ENCODE measurements at regions not wholly inside any gene's neighbourhood (a gene's known extent, or its start where the extent isn't known, plus 50 kb on each side); places are given as distances from the start of the nearest gene placed in this dataset.

DNA sequence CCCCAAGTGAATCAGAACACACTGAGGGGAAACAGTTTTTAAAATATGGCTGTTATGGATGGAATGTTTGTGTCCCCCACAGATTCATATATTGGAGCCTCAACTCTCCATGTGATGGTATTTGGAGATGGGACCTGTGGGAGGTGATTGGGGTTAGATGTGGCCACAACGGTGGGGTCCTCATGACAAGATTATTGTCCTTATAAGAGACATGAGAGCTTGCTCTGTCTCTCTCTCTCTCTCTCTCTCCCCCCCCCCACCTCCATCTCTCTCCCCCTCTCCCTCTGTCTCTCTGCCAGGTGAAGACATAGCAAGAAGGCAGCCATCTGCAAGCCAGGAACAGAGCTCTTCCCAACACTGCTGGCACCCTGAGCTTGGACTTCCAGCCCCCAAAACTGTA lies 315.8 kb upstream of the MGMT start:
- Histone ChIP-seq H3K79me2 (ENCODE audit: insufficient read depth, low read length) (no peaks in the 10 kb centered on the region), H3K9me2 (ENCODE audit: low read depth, low read length) (no peaks in the 10 kb centered on the region), H3K9ac (ENCODE audit: low read length) (no peak overlapping the region), H3K4me2 (ENCODE audit: low read length) (no peak overlapping the region), H3K27ac (ENCODE audit: low read depth, low read length, poor library complexity, severe bottlenecking) (no peak overlapping the region), H3F3A (ENCODE audit: insufficient read depth, low read length) (no peaks in the 10 kb centered on the region), H4K20me1 (ENCODE audit: insufficient read depth, low read length) (no peaks in the 10 kb centered on the region), H3K4me3 (ENCODE audit: low read depth, low read length, poor library complexity, severe bottlenecking) (no peak overlapping the region), H3K36me3 (ENCODE audit: insufficient read depth, low read length) (no peaks in the 10 kb centered on the region), H2AFZ (ENCODE audit: low read length) (no peak overlapping the region), H3K4me1 (ENCODE audit: insufficient read depth, low read length, severe bottlenecking) (no peaks in the 10 kb centered on the region), H3K27me3 (ENCODE audit: insufficient read depth, low read length) (no peaks in the 10 kb centered on the region), H3K9me3 (ENCODE audit: low read length) (no peaks in the 10 kb centered on the region)
- TF ChIP-seq EZH2 (IDR thresholded peaks at IDR 0.05; ENCODE audit: borderline replicate concordance, low read length) = no peak
- TF ChIP-seq, protein P1, sequence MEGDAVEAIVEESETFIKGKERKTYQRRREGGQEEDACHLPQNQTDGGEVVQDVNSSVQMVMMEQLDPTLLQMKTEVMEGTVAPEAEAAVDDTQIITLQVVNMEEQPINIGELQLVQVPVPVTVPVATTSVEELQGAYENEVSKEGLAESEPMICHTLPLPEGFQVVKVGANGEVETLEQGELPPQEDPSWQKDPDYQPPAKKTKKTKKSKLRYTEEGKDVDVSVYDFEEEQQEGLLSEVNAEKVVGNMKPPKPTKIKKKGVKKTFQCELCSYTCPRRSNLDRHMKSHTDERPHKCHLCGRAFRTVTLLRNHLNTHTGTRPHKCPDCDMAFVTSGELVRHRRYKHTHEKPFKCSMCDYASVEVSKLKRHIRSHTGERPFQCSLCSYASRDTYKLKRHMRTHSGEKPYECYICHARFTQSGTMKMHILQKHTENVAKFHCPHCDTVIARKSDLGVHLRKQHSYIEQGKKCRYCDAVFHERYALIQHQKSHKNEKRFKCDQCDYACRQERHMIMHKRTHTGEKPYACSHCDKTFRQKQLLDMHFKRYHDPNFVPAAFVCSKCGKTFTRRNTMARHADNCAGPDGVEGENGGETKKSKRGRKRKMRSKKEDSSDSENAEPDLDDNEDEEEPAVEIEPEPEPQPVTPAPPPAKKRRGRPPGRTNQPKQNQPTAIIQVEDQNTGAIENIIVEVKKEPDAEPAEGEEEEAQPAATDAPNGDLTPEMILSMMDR (IDR thresholded peaks at IDR 0.05; ENCODE audit: low read length) = no peak

DNA sequence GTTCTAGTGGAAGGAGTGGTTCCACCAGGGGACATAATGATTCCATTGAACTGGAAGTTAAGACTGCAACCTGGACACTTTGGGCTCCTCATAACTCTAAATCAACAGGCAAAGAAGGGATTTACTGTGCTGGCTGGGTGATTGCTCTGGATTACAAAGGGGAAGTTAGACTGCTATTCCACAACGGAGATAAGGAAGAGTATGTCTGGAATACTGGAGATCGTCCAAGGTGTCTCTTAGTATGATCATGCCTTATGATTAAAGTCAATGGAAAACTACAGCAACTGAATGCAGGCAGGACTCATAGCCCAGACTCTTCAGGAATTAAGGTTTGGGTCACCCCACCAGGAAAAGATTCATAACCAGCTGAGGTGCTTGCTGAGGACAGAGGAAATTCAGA lies 310.6 kb upstream of the MGMT start:
- Histone ChIP-seq H3F3A (ENCODE audit: insufficient read depth, low read length) (no peaks in the 10 kb centered on the region), H3K9me2 (ENCODE audit: low read depth, low read length) (no peaks in the 10 kb centered on the region)

DNA sequence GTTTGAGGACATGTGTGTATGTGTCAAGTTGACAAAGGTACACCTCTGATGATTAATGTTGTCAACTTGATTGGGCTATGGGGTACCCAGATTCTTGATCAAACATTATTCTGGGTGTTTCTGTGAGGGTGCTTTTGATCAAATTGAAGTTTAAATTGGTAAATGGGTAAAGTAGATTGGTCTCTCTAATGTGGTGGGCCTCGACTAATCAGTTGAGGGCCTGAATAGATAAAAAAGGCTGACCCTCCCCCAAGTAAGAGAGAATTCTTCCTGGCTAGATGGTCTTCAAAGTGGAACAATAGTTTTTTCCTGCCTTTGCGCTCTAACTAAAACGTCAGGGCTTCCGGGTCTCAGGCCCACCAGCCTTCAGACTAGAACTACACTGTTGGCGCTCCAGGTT lies 309.9 kb upstream of the MGMT start:
- Histone ChIP-seq H3K36me3 (ENCODE audit: insufficient read depth, low read length) (no peaks in the 10 kb centered on the region), H4K20me1 (ENCODE audit: insufficient read depth, low read length) (no peaks in the 10 kb centered on the region), H3K27ac (ENCODE audit: low read depth, low read length, poor library complexity, severe bottlenecking) (no peak overlapping the region), H3K27me3 (ENCODE audit: insufficient read depth, low read length) (no peaks in the 10 kb centered on the region), H3F3A (ENCODE audit: insufficient read depth, low read length) (no peaks in the 10 kb centered on the region), H3K4me2 (ENCODE audit: low read length) (no peak overlapping the region), H3K9ac (ENCODE audit: low read length) (no peak overlapping the region), H3K4me1 (ENCODE audit: insufficient read depth, low read length, severe bottlenecking) (no peaks in the 10 kb centered on the region), H3K79me2 (ENCODE audit: insufficient read depth, low read length) (no peaks in the 10 kb centered on the region), H2AFZ (ENCODE audit: low read length) (no peak overlapping the region), H3K9me2 (ENCODE audit: low read depth, low read length) (no peaks in the 10 kb centered on the region), H3K4me3 (ENCODE audit: low read depth, low read length, poor library complexity, severe bottlenecking) (no peak overlapping the region), H3K9me3 (ENCODE audit: low read length) (no peaks in the 10 kb centered on the region)
- no peak for TF ChIP-seq EZH2 (IDR thresholded peaks at IDR 0.05; ENCODE audit: borderline replicate concordance, low read length)
- TF ChIP-seq, protein P1 (IDR thresholded peaks at IDR 0.05; ENCODE audit: low read length) = no peak

More for the DNA sequence above, 310.6 kb upstream of the MGMT start:
- no peak overlapping the region for H3K4me3 ChIP-seq (ENCODE audit: low read depth, low read length, poor library complexity, severe bottlenecking)
- H3K9me3 ChIP-seq (ENCODE audit: low read length) = no peaks in the 10 kb centered on the region
- H3K4me2 ChIP-seq (ENCODE audit: low read length) = no peak overlapping the region
- TF ChIP-seq, protein P1 (IDR thresholded peaks at IDR 0.05; ENCODE audit: low read length) = no peak
- TF ChIP-seq EZH2 (IDR thresholded peaks at IDR 0.05; ENCODE audit: borderline replicate concordance, low read length) = no peak
- no peaks in the 10 kb centered on the region for H3K27me3 ChIP-seq (ENCODE audit: insufficient read depth, low read length)
- H3K36me3 ChIP-seq (ENCODE audit: insufficient read depth, low read length) = no peaks in the 10 kb centered on the region
- no peaks in the 10 kb centered on the region for H4K20me1 ChIP-seq (ENCODE audit: insufficient read depth, low read length)
- H3K27ac ChIP-seq (ENCODE audit: low read depth, low read length, poor library complexity, severe bottlenecking) = no peak overlapping the region
- H2AFZ ChIP-seq (ENCODE audit: low read length) = no peak overlapping the region
- H3K79me2 ChIP-seq (ENCODE audit: insufficient read depth, low read length) = no peaks in the 10 kb centered on the region
- H3K4me1 ChIP-seq (ENCODE audit: insufficient read depth, low read length, severe bottlenecking) = no peaks in the 10 kb centered on the region
- H3K9ac ChIP-seq (ENCODE audit: low read length) = no peak overlapping the region
